WTC11 (cell line): ENCODE measurements at regions not wholly inside any gene's neighbourhood (a gene's known extent, or its start where the extent isn't known, plus 50 kb on each side); places are given as distances from the start of the nearest gene placed in this dataset.

ENCODE experiments used
- ATAC-seq: fragments of 200-7000 bp; cut with Tn5 transposase; 2 replicates; pipeline ENCODE4 v1.10.0; 2021; ENCODE audit warnings: mild to moderate bottlenecking, moderate library complexity
- CTCF ChIA-PET: fragments of 300-600 bp; sonication (Branson Sonifier 250); formaldehyde crosslinking; loops from one replicate; lab custom pipeline; 2021; ENCODE audit warnings: antibody characterized with exemption; lab: Charles Lee
- POLR2A ChIA-PET: fragments of 350-600 bp; sonication (Branson Sonifier 250); formaldehyde crosslinking; loops from one replicate; lab custom pipeline; 2021; ENCODE audit warnings: antibody characterized with exemption; lab: Charles Lee
- DNase-seq: peaks from one replicate; pipeline ENCODE4 v3.0.0; 2021; ENCODE audit warnings: low spot score
- H3K27ac Mint-ChIP-seq: 2 replicates; pipeline ENCODE4 v1.8.0; 2021; ENCODE audit warnings: mixed read lengths
- H3K27me3 Mint-ChIP-seq: 2 replicates; pipeline ENCODE4 v1.8.0; 2021; ENCODE audit warnings: low read depth, mild to moderate bottlenecking, moderate library complexity, mixed read lengths
- H3K36me3 Mint-ChIP-seq: 2 replicates; pipeline ENCODE4 v1.8.0; 2021; ENCODE audit warnings: mixed read lengths
- H3K4me1 Mint-ChIP-seq: 2 replicates; pipeline ENCODE4 v1.8.0; 2022; ENCODE audit warnings: mixed read lengths
- H3K4me3 Mint-ChIP-seq: 2 replicates; pipeline ENCODE4 v1.8.0; 2021; ENCODE audit warnings: mild to moderate bottlenecking, moderate library complexity, mixed read lengths
- H3K9me3 Mint-ChIP-seq: 2 replicates; pipeline ENCODE4 v1.8.0; 2021; ENCODE audit warnings: mixed read lengths
- GABPB1 ChIP-seq: sonication (generic); formaldehyde crosslinking; IDR thresholded peaks from 2 replicates; pipeline ENCODE4 v1.8.1; 2023; ENCODE audit warnings: mild to moderate bottlenecking, missing genetic modification reagents
- HMGA2 ChIP-seq: fragments of 250-450 bp; sonication (Bioruptor Pico); IDR thresholded peaks from 2 replicates; pipeline ENCODE4 v1.4.0; 2021; ENCODE audit warnings: mild to moderate bottlenecking, moderate library complexity
- MXD4 ChIP-seq: fragments of 250-450 bp; sonication (Bioruptor Pico); IDR thresholded peaks from 2 replicates; pipeline ENCODE4 v1.8.0; 2021; ENCODE audit warnings: mild to moderate bottlenecking, moderate library complexity, borderline replicate concordance
- NFYB ChIP-seq: sonication (generic); formaldehyde crosslinking; conservative IDR thresholded peaks from 2 replicates; pipeline ENCODE4 v1.8.0; 2022; ENCODE audit warnings: low read depth, missing genetic modification reagents
- NR1H2 ChIP-seq: sonication (generic); formaldehyde crosslinking; IDR thresholded peaks from 2 replicates; pipeline ENCODE4 v1.9.0; 2021; ENCODE audit warnings: mild to moderate bottlenecking, moderate library complexity, missing genetic modification reagents
- PRRX2 ChIP-seq: fragments of 250-450 bp; sonication (Bioruptor Pico); IDR thresholded peaks from 2 replicates; pipeline ENCODE4 v1.8.0; 2021; ENCODE audit warnings: mild to moderate bottlenecking
- TEAD4 ChIP-seq: sonication (generic); formaldehyde crosslinking; IDR thresholded peaks from 2 replicates; pipeline ENCODE4 v1.8.0; 2022; ENCODE audit warnings: mild to moderate bottlenecking, missing genetic modification reagents
- ZNF263 ChIP-seq: sonication (generic); formaldehyde crosslinking; IDR thresholded peaks from 2 replicates; pipeline ENCODE4 v1.8.1; 2022; ENCODE audit warnings: low read depth, mild to moderate bottlenecking, moderate library complexity, missing genetic modification reagents
- ZNF423 ChIP-seq: fragments of 250-450 bp; sonication (Bioruptor Pico); IDR thresholded peaks from 2 replicates; pipeline ENCODE4 v2.1.2; 2022; ENCODE audit warnings: mild to moderate bottlenecking, moderate library complexity
- TF ChIP-seq, protein P1 (sequence below): sonication (generic); formaldehyde crosslinking; conservative IDR thresholded peaks from 2 replicates; pipeline ENCODE4 v1.8.1; 2022; ENCODE audit warnings: mild to moderate bottlenecking, missing genetic modification reagents
- TF ChIP-seq, protein P2 (sequence below): sonication (generic); formaldehyde crosslinking; IDR thresholded peaks from 2 replicates; pipeline ENCODE4 v1.8.1; 2022; ENCODE audit warnings: low read depth, mild to moderate bottlenecking, moderate library complexity, missing genetic modification reagents, borderline replicate concordance
- TF ChIP-seq, protein P3 (sequence below): sonication (generic); formaldehyde crosslinking; IDR thresholded peaks from 2 replicates; pipeline ENCODE4 v1.8.0; 2023; ENCODE audit warnings: missing genetic modification reagents
- TF ChIP-seq, protein P4 (sequence below): sonication (generic); formaldehyde crosslinking; IDR thresholded peaks from 2 replicates; pipeline ENCODE4 v1.8.0; 2023; ENCODE audit warnings: missing genetic modification reagents, mild to moderate bottlenecking, borderline replicate concordance
- TF ChIP-seq, protein P5 (sequence below): sonication (generic); formaldehyde crosslinking; IDR thresholded peaks from 2 replicates; pipeline ENCODE4 v1.8.0; 2022; ENCODE audit warnings: mild to moderate bottlenecking, missing genetic modification reagents
- TF ChIP-seq, protein P6 (sequence below): sonication (generic); formaldehyde crosslinking; IDR thresholded peaks from 2 replicates; pipeline ENCODE4 v1.8.1; 2023; ENCODE audit warnings: mild to moderate bottlenecking, missing genetic modification reagents, moderate library complexity

DNA sequence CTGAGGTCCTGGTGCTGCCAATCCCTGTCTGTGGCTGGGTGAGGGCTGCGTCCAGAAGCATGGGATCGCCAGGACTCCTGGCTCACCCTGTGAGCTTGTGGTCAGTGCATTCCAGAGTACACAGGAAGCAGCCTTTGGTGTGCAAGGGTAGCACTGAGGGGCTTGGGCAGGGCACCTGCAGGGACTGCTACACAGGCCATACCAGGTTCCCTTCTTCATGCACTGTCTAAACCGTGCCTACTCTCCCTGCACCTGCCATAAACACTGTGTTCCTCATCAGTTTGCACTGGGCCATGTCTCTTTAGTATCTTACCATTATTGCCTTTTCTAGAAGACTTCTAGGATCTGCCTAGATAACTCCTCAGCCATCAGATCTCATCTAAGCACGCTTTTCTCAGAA is 72.8 kb upstream of the NKX2-2 start:
- ChIA-PET CTCF (no interaction called here), POLR2A (no interaction called here)
- DNase-seq (no peak), ATAC-seq (no peak)
- H3K27ac Mint-ChIP-seq: no peak overlapping the region
- no peaks in the 10 kb centered on the region for H3K36me3 Mint-ChIP-seq
- H3K4me1 Mint-ChIP-seq: no peaks in the 10 kb centered on the region
- peaks cover 7% of the 10 kb centered on the region for H3K9me3 Mint-ChIP-seq
- TF ChIP-seq, protein P1, sequence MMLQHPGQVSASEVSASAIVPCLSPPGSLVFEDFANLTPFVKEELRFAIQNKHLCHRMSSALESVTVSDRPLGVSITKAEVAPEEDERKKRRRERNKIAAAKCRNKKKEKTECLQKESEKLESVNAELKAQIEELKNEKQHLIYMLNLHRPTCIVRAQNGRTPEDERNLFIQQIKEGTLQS (CRISPR knock-in tag): no peak
- no peak for TF ChIP-seq HMGA2 (CRISPR knock-in tag)
- TF ChIP-seq, protein P2, sequence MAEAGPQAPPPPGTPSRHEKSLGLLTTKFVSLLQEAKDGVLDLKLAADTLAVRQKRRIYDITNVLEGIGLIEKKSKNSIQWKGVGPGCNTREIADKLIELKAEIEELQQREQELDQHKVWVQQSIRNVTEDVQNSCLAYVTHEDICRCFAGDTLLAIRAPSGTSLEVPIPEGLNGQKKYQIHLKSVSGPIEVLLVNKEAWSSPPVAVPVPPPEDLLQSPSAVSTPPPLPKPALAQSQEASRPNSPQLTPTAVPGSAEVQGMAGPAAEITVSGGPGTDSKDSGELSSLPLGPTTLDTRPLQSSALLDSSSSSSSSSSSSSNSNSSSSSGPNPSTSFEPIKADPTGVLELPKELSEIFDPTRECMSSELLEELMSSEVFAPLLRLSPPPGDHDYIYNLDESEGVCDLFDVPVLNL (CRISPR knock-in tag): no peak
- TF ChIP-seq, protein P3, sequence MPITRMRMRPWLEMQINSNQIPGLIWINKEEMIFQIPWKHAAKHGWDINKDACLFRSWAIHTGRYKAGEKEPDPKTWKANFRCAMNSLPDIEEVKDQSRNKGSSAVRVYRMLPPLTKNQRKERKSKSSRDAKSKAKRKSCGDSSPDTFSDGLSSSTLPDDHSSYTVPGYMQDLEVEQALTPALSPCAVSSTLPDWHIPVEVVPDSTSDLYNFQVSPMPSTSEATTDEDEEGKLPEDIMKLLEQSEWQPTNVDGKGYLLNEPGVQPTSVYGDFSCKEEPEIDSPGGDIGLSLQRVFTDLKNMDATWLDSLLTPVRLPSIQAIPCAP (CRISPR knock-in tag): no peak
- TF ChIP-seq ZNF263 (CRISPR knock-in tag): no peak
- H3K4me3 Mint-ChIP-seq: no peak overlapping the region
- no peaks in the 10 kb centered on the region for H3K27me3 Mint-ChIP-seq

DNA sequence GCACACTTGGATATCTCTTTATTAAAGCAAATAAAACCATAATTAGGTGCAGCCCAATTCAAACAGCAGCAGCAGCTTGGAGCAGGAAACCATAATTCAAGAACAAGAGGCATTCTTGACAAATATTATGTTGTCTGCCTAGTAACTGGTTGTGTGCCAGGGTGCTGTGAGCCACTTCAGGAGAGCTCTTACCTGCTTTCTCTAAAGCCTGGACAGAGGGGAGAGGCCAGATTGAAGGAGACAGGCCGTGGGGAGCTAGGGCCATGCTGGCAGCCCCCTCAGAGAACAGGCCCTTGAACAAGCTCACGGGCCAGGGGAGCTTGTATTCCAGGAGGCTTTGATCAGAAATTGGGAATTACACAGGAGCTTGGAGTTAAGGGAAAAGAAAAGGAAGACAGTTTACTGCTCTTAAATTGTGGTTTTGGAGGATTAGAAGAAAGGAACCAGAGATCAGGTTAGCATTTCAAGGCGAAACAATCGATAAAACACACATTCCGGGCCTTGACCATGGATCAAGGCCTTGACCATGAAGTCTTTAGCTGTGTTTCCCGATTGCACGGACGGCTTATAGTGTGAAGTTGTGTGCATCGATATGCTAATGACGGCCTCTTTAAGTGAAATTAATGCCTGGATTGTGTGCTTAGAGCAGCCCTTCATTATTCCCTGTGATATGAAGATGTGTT is 69.8 kb upstream of the NKX2-2 start:
- H3K27me3 Mint-ChIP-seq: peaks cover 3% of the 10 kb centered on the region
- peaks cover 7% of the 10 kb centered on the region for H3K9me3 Mint-ChIP-seq
- no peak overlapping the region for H3K4me3 Mint-ChIP-seq
- no peak overlapping the region for H3K27ac Mint-ChIP-seq
- DNase-seq: no peak
- CTCF ChIA-PET: interaction anchor here (0.6 to 1.9 kb wide), 3 partner anchors 12 to 54 kb away, joined by 3 to 8 read pairs (median 7); no protein-coding TSS in a partner anchor
- no peaks in the 10 kb centered on the region for H3K36me3 Mint-ChIP-seq
- TF ChIP-seq, protein P4, sequence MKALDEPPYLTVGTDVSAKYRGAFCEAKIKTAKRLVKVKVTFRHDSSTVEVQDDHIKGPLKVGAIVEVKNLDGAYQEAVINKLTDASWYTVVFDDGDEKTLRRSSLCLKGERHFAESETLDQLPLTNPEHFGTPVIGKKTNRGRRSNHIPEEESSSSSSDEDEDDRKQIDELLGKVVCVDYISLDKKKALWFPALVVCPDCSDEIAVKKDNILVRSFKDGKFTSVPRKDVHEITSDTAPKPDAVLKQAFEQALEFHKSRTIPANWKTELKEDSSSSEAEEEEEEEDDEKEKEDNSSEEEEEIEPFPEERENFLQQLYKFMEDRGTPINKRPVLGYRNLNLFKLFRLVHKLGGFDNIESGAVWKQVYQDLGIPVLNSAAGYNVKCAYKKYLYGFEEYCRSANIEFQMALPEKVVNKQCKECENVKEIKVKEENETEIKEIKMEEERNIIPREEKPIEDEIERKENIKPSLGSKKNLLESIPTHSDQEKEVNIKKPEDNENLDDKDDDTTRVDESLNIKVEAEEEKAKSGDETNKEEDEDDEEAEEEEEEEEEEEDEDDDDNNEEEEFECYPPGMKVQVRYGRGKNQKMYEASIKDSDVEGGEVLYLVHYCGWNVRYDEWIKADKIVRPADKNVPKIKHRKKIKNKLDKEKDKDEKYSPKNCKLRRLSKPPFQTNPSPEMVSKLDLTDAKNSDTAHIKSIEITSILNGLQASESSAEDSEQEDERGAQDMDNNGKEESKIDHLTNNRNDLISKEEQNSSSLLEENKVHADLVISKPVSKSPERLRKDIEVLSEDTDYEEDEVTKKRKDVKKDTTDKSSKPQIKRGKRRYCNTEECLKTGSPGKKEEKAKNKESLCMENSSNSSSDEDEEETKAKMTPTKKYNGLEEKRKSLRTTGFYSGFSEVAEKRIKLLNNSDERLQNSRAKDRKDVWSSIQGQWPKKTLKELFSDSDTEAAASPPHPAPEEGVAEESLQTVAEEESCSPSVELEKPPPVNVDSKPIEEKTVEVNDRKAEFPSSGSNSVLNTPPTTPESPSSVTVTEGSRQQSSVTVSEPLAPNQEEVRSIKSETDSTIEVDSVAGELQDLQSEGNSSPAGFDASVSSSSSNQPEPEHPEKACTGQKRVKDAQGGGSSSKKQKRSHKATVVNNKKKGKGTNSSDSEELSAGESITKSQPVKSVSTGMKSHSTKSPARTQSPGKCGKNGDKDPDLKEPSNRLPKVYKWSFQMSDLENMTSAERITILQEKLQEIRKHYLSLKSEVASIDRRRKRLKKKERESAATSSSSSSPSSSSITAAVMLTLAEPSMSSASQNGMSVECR (CRISPR knock-in tag): no peak
- TF ChIP-seq, protein P5, sequence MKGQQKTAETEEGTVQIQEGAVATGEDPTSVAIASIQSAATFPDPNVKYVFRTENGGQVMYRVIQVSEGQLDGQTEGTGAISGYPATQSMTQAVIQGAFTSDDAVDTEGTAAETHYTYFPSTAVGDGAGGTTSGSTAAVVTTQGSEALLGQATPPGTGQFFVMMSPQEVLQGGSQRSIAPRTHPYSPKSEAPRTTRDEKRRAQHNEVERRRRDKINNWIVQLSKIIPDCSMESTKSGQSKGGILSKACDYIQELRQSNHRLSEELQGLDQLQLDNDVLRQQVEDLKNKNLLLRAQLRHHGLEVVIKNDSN (CRISPR knock-in tag): no peak
- TF ChIP-seq ZNF423: no peak
- TF ChIP-seq, protein P1 (CRISPR knock-in tag): no peak
- TF ChIP-seq NR1H2: no peak
- no peak for TF ChIP-seq GABPB1 (CRISPR knock-in tag)
- TF ChIP-seq PRRX2: no peak
- TF ChIP-seq MXD4: no peak
- TF ChIP-seq, protein P3 (CRISPR knock-in tag): no peak
- no peak for TF ChIP-seq NFYB (CRISPR knock-in tag)
- TF ChIP-seq, protein P6, sequence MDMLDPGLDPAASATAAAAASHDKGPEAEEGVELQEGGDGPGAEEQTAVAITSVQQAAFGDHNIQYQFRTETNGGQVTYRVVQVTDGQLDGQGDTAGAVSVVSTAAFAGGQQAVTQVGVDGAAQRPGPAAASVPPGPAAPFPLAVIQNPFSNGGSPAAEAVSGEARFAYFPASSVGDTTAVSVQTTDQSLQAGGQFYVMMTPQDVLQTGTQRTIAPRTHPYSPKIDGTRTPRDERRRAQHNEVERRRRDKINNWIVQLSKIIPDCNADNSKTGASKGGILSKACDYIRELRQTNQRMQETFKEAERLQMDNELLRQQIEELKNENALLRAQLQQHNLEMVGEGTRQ (CRISPR knock-in tag): no peak
- no peak for TF ChIP-seq TEAD4 (CRISPR knock-in tag)
- TF ChIP-seq, all 79 proteins: peak for 0
- no peak for ATAC-seq
- H3K4me1 Mint-ChIP-seq: no peaks in the 10 kb centered on the region
- POLR2A ChIA-PET: interaction anchor here (0.9 kb wide), 1 partner anchor 18 kb away, joined by 3 read pairs; no protein-coding TSS in a partner anchor
